ENCODE measurements at regions not wholly inside any gene's neighbourhood (a gene's known extent, or its start where the extent isn't known, plus 50 kb on each side); places are given as distances from the start of the nearest gene placed in this dataset.

DNA sequence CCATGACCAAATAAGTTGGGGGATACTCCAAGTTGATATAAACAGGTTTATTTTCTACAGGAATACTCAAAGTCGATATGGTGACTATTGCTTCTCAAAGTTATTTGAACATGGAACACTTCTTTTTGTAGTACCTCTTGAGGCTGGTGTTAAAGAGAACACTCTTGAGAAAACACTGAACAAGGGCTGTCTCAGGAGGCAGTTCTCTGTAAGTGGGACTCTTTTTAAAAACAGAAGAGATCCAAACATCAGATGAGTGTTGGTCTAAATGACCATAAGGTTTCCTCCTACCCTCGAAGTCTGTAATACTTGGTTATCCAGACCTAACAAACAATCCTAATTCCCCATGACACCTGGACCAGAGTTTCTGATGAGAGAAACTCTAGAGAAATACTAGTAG is 223.2 kb upstream of the TEX13C start (continued):
- TF ChIP-seq, protein P1, sequence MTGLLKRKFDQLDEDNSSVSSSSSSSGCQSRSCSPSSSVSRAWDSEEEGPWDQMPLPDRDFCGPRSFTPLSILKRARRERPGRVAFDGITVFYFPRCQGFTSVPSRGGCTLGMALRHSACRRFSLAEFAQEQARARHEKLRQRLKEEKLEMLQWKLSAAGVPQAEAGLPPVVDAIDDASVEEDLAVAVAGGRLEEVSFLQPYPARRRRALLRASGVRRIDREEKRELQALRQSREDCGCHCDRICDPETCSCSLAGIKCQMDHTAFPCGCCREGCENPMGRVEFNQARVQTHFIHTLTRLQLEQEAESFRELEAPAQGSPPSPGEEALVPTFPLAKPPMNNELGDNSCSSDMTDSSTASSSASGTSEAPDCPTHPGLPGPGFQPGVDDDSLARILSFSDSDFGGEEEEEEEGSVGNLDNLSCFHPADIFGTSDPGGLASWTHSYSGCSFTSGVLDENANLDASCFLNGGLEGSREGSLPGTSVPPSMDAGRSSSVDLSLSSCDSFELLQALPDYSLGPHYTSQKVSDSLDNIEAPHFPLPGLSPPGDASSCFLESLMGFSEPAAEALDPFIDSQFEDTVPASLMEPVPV (CRISPR knock-in tag; IDR thresholded peaks at IDR 0.05) = no peak
- TF ChIP-seq ZNF678 (CRISPR knock-in tag; IDR thresholded peaks at IDR 0.05) (no peak), DNMT1 (CRISPR knock-in tag; IDR thresholded peaks at IDR 0.05) (no peak), ZMYM3 (CRISPR knock-in tag; IDR thresholded peaks at IDR 0.05) (no peak), HDAC2 (CRISPR knock-in tag; IDR thresholded peaks at IDR 0.05) (no peak)
- TF ChIP-seq, protein P2, sequence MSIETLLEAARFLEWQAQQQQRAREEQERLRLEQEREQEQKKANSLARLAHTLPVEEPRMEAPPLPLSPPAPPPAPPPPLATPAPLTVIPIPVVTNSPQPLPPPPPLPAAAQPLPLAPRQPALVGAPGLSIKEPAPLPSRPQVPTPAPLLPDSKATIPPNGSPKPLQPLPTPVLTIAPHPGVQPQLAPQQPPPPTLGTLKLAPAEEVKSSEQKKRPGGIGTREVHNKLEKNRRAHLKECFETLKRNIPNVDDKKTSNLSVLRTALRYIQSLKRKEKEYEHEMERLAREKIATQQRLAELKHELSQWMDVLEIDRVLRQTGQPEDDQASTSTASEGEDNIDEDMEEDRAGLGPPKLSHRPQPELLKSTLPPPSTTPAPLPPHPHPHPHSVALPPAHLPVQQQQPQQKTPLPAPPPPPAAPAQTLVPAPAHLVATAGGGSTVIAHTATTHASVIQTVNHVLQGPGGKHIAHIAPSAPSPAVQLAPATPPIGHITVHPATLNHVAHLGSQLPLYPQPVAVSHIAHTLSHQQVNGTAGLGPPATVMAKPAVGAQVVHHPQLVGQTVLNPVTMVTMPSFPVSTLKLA (IDR thresholded peaks at IDR 0.05) = no peak

DNA sequence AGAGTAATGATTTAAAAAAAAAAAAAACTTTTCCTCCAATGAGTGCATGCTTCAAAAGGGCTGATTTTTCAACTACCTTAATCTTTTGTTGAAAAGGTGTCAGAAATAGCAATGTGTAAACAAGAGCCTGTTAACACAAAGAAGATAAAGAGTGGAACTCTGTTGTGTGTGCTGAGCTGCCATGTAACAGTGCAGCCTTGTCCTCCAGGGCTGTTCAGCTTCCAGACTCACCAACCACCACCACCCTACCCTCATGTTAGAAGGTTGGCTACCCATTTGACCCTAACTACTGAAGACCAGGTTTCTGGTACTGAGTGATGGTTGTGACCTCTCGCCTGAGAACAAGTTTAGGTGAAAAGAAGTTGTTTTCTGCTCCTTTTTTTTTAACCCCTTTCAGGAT is 222.8 kb upstream of the TEX13C start:
- TF ChIP-seq NFE2L1 (CRISPR knock-in tag; IDR thresholded peaks at IDR 0.05; ENCODE audit: borderline replicate concordance) (no peak), DNMT3B (CRISPR knock-in tag; conservative IDR thresholded peaks at IDR 0.05) (no peak), U2AF2 (IDR thresholded peaks at IDR 0.05; ENCODE audit: low read depth, low read length) (no peak), ZNF766 (CRISPR knock-in tag; IDR thresholded peaks at IDR 0.05; ENCODE audit: borderline replicate concordance) (no peak), ZNF343 (CRISPR knock-in tag; IDR thresholded peaks at IDR 0.05) (no peak), NRL (CRISPR knock-in tag; IDR thresholded peaks at IDR 0.05; ENCODE audit: borderline replicate concordance) (no peak), ZNF253 (CRISPR knock-in tag; IDR thresholded peaks at IDR 0.05; ENCODE audit: borderline replicate concordance) (no peak), ZSCAN29 (CRISPR knock-in tag; conservative IDR thresholded peaks at IDR 0.05) (no peak), LCORL (IDR thresholded peaks at IDR 0.05) (no peak), LCORL (CRISPR knock-in tag; IDR thresholded peaks at IDR 0.05) (no peak), RBM22 (optimal IDR thresholded peaks at IDR 0.05; ENCODE audit: low read length) (no peak), NFRKB (IDR thresholded peaks at IDR 0.05) (no peak), RFX5 (IDR thresholded peaks at IDR 0.05; ENCODE audit: low read depth, low read length) (no peak), KLF13 (CRISPR knock-in tag; IDR thresholded peaks at IDR 0.05) (no peak)
- ChIA-PET POLR2A (no interaction called here), CTCF (ENCODE audit: low intra/inter-chr PET ratio, low total read pairs) (no interaction called here)
- H4K20me1 ChIP-seq (ENCODE audit: insufficient read depth, low read length) = no peaks in the 10 kb centered on the region
- no peaks in the 10 kb centered on the region for H3K9me3 ChIP-seq (ENCODE audit: low read length)
- H3K79me2 ChIP-seq (ENCODE audit: insufficient read depth, low read length) = no peaks in the 10 kb centered on the region
- no peak overlapping the region for H3K9ac ChIP-seq (ENCODE audit: insufficient read depth, low read depth, low read length)
- BruUV-seq (replicated peaks) = no TSS peak
- H3K4me2 ChIP-seq (ENCODE audit: low read depth, low read length) = no peak overlapping the region
- DNase-seq (ENCODE audit: low spot score) = no peak
- H3K4me1 ChIP-seq (ENCODE audit: insufficient read depth, low read length) = no peaks in the 10 kb centered on the region
- no peaks in the 10 kb centered on the region for H3K36me3 ChIP-seq (replicated peaks in 1 of 2; ENCODE audit: control insufficient read depth in 1 of 2, insufficient read depth in 2 of 2, low read length in 2 of 2)
- H3K4me3 ChIP-seq (replicated peaks in 1 of 3; ENCODE audit: insufficient read depth in 1 of 3, low read depth in 2 of 3, low read length in 3 of 3) = no peak overlapping the region
- in situ Hi-C loops (cut with HindIII; ENCODE audit: extremely low pct_ligation_motif_present, low pct_unique_long_range_greater_than_20kb) = no loop called here
- no peak for FAIRE-seq
- intact Hi-C loops (cut with micrococcal nuclease; ENCODE audit: unreplicated experiment) = no loop called here
- no peak overlapping the region for H2AFZ ChIP-seq (ENCODE audit: low read length)
- H3K27ac ChIP-seq (ENCODE audit: extremely low read length, insufficient read depth, low read length) = no peak overlapping the region
- H3K27me3 ChIP-seq (ENCODE audit: control insufficient read depth in 1 of 2, insufficient read depth in 2 of 2, low read length in 2 of 2) = no peaks in the 10 kb centered on the region
- WGBS (ENCODE audit: low lambda C conversion rate) = 0% methylated on average over 1 of the region's 1 CpG
- no peak for ATAC-seq
